ENCODE measurements at regions not wholly inside any gene's neighbourhood (a gene's known extent, or its start where the extent isn't known, plus 50 kb on each side); places are given as distances from the start of the nearest gene placed in this dataset.

DNA sequence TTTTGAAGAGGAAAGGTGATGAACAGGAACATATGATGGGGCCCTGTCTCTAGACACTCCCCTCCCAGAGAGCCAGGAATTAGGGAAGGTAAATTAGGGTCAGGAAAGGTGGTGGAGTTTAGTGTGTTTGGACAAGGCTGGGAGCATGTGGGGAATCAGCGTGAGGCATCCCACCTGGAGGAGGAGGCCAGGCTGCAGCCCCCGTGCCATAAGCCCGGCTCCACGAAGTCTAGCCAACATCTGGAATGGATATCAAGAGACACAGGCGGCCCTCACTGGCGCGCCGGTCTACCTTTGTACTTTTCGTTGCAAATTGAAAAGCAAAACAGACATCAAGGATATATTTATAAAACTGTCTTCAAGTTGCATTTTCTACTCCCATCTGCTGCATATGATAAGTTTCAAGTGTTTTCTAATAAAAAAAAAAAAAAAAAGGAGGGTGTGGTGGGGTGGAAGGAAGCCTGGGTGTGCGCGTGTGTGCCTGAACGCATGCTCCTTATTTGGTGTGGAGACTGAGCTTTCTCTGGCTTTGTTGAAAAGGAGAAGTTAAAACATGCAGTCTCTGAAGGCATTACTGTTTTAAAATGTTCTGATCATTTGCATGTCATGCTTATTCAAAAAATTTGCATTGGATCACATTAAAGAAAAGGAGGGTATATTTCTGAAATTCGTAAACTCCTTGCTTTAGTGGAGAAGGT lies 546.7 kb upstream of the ID2 start:
- ChIA-PET POLR2A (no interaction called here), CTCF (interaction anchor here (0.6 kb wide), 1 partner anchor 408 kb away, joined by 3 read pairs; no protein-coding TSS in a partner anchor)
- no peaks in the 10 kb centered on the region for H3K36me3 ChIP-seq (ENCODE audit: control insufficient read depth in 2 of 2, insufficient read depth in 1 of 2, low read length in 2 of 2)
- H3K4me3 ChIP-seq (ENCODE audit: low read depth, low read length) = no peak overlapping the region
- no peak for TF ChIP-seq ZNF37A (tag by site-specific recombination; IDR thresholded peaks at IDR 0.05)
- no peak for TF ChIP-seq ZNF658 (tag by site-specific recombination; IDR thresholded peaks at IDR 0.05)
- TF ChIP-seq ZNF274 (IDR thresholded peaks at IDR 0.05; ENCODE audit: low read length) = no peak
- no peak for TF ChIP-seq ZNF274 (tag by site-specific recombination; IDR thresholded peaks at IDR 0.05; ENCODE audit: borderline replicate concordance)
- TF ChIP-seq, protein P1, sequence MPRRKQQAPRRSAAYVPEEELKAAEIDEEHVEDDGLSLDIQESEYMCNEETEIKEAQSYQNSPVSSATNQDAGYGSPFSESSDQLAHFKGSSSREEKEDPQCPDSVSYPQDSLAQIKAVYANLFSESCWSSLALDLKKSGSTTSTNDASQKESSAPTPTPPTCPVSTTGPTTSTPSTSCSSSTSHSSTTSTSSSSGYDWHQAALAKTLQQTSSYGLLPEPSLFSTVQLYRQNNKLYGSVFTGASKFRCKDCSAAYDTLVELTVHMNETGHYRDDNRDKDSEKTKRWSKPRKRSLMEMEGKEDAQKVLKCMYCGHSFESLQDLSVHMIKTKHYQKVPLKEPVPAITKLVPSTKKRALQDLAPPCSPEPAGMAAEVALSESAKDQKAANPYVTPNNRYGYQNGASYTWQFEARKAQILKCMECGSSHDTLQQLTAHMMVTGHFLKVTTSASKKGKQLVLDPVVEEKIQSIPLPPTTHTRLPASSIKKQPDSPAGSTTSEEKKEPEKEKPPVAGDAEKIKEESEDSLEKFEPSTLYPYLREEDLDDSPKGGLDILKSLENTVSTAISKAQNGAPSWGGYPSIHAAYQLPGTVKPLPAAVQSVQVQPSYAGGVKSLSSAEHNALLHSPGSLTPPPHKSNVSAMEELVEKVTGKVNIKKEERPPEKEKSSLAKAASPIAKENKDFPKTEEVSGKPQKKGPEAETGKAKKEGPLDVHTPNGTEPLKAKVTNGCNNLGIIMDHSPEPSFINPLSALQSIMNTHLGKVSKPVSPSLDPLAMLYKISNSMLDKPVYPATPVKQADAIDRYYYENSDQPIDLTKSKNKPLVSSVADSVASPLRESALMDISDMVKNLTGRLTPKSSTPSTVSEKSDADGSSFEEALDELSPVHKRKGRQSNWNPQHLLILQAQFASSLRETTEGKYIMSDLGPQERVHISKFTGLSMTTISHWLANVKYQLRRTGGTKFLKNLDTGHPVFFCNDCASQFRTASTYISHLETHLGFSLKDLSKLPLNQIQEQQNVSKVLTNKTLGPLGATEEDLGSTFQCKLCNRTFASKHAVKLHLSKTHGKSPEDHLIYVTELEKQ (tag by site-specific recombination; IDR thresholded peaks at IDR 0.05; ENCODE audit: borderline replicate concordance) = no peak
- TF ChIP-seq, protein P2, sequence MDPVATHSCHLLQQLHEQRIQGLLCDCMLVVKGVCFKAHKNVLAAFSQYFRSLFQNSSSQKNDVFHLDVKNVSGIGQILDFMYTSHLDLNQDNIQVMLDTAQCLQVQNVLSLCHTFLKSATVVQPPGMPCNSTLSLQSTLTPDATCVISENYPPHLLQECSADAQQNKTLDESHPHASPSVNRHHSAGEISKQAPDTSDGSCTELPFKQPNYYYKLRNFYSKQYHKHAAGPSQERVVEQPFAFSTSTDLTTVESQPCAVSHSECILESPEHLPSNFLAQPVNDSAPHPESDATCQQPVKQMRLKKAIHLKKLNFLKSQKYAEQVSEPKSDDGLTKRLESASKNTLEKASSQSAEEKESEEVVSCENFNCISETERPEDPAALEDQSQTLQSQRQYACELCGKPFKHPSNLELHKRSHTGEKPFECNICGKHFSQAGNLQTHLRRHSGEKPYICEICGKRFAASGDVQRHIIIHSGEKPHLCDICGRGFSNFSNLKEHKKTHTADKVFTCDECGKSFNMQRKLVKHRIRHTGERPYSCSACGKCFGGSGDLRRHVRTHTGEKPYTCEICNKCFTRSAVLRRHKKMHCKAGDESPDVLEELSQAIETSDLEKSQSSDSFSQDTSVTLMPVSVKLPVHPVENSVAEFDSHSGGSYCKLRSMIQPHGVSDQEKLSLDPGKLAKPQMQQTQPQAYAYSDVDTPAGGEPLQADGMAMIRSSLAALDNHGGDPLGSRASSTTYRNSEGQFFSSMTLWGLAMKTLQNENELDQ (tag by site-specific recombination; IDR thresholded peaks at IDR 0.05; ENCODE audit: low read depth) = no peak
- TF ChIP-seq, protein P3, sequence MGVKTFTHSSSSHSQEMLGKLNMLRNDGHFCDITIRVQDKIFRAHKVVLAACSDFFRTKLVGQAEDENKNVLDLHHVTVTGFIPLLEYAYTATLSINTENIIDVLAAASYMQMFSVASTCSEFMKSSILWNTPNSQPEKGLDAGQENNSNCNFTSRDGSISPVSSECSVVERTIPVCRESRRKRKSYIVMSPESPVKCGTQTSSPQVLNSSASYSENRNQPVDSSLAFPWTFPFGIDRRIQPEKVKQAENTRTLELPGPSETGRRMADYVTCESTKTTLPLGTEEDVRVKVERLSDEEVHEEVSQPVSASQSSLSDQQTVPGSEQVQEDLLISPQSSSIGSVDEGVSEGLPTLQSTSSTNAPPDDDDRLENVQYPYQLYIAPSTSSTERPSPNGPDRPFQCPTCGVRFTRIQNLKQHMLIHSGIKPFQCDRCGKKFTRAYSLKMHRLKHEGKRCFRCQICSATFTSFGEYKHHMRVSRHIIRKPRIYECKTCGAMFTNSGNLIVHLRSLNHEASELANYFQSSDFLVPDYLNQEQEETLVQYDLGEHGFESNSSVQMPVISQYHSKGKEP (tag by site-specific recombination; IDR thresholded peaks at IDR 0.05) = no peak
- TF ChIP-seq KLF8 (tag by site-specific recombination; IDR thresholded peaks at IDR 0.05) = no peak
- TF ChIP-seq MZF1 (tag by site-specific recombination; IDR thresholded peaks at IDR 0.05; ENCODE audit: borderline replicate concordance) = no peak
- TF ChIP-seq ZNF223 (tag by site-specific recombination; IDR thresholded peaks at IDR 0.05) = no peak
- H3K4me1 ChIP-seq (ENCODE audit: control insufficient read depth, insufficient read depth, low read length) = no peaks in the 10 kb centered on the region
- H3K9me3 ChIP-seq (ENCODE audit: control insufficient read depth, insufficient read depth, low read depth, low read length) = no peaks in the 10 kb centered on the region
- no peak overlapping the region for H3K27ac ChIP-seq (ENCODE audit: extremely low read depth, low read depth, low read length)

DNA sequence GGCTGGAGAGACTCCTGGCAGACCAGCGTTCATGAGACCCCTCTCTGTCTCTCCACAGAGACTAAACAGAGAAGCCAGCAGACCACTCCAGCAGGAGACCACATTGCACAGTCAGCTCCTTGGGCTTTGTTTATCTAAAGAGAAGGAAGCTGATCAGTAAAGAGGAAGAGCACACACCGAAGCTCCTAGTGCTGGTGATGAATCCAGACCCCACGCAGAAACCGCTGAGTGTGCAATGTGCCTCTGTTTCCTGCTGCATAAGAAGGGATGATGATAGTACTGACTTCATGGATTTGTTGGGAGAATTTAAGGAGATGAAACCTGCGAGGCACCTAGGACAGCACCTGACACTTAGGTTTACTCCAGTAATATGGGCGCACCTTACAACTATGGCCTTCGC lies 544.1 kb upstream of the ID2 start:
- Histone ChIP-seq H3K36me3 (ENCODE audit: control insufficient read depth in 2 of 2, insufficient read depth in 1 of 2, low read length in 2 of 2) (no peaks in the 10 kb centered on the region), H3K9me3 (ENCODE audit: control insufficient read depth, insufficient read depth, low read depth, low read length) (no peaks in the 10 kb centered on the region), H3K4me3 (ENCODE audit: low read depth, low read length) (no peak overlapping the region), H3K27ac (ENCODE audit: extremely low read depth, low read depth, low read length) (no peak overlapping the region), H3K4me1 (ENCODE audit: control insufficient read depth, insufficient read depth, low read length) (no peaks in the 10 kb centered on the region)
- ChIA-PET POLR2A (no interaction called here), CTCF (no interaction called here)
- no peak for TF ChIP-seq GLI4 (tag by site-specific recombination; IDR thresholded peaks at IDR 0.05)
- no peak for TF ChIP-seq ZBTB1 (tag by site-specific recombination; IDR thresholded peaks at IDR 0.05)
- TF ChIP-seq ZNF223 (tag by site-specific recombination; IDR thresholded peaks at IDR 0.05) = no peak
- no peak for TF ChIP-seq ZNF214 (tag by site-specific recombination; IDR thresholded peaks at IDR 0.05; ENCODE audit: borderline replicate concordance)
- no peak for TF ChIP-seq ZNF707 (tag by site-specific recombination; IDR thresholded peaks at IDR 0.05)

DNA sequence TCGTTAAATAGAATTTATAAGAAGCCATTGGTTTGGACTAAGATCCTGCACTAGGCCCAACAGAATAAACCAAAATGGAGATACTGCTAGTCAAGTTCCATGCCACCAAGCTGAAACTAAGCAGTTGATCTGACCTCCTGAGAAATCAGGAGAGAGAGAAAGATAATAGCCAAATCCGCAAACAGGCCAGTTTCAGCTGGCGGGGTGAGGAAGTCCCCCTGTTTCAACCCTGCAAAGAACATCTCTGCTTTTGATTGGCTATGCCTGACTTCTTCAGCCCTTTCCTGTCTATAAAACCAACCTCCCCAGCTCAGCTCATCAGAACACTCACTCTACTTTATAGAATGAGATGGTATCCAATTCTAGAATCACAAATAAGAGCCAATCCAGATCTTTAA lies 543.3 kb upstream of the ID2 start:
- Histone ChIP-seq H3K4me3 (ENCODE audit: low read depth, low read length) (no peak overlapping the region), H3K9me3 (ENCODE audit: control insufficient read depth, insufficient read depth, low read depth, low read length) (no peaks in the 10 kb centered on the region), H3K36me3 (ENCODE audit: control insufficient read depth in 2 of 2, insufficient read depth in 1 of 2, low read length in 2 of 2) (no peaks in the 10 kb centered on the region), H3K4me1 (ENCODE audit: control insufficient read depth, insufficient read depth, low read length) (no peaks in the 10 kb centered on the region), H3K27ac (ENCODE audit: extremely low read depth, low read depth, low read length) (no peak overlapping the region)
- ChIA-PET POLR2A (no interaction called here), CTCF (no interaction called here)
- TF ChIP-seq ZEB2 (tag by site-specific recombination; IDR thresholded peaks at IDR 0.05) = no peak
- no peak for TF ChIP-seq SP3 (tag by site-specific recombination; IDR thresholded peaks at IDR 0.05)
- TF ChIP-seq ZNF121 (tag by site-specific recombination; IDR thresholded peaks at IDR 0.05) = no peak
- TF ChIP-seq, protein P4, sequence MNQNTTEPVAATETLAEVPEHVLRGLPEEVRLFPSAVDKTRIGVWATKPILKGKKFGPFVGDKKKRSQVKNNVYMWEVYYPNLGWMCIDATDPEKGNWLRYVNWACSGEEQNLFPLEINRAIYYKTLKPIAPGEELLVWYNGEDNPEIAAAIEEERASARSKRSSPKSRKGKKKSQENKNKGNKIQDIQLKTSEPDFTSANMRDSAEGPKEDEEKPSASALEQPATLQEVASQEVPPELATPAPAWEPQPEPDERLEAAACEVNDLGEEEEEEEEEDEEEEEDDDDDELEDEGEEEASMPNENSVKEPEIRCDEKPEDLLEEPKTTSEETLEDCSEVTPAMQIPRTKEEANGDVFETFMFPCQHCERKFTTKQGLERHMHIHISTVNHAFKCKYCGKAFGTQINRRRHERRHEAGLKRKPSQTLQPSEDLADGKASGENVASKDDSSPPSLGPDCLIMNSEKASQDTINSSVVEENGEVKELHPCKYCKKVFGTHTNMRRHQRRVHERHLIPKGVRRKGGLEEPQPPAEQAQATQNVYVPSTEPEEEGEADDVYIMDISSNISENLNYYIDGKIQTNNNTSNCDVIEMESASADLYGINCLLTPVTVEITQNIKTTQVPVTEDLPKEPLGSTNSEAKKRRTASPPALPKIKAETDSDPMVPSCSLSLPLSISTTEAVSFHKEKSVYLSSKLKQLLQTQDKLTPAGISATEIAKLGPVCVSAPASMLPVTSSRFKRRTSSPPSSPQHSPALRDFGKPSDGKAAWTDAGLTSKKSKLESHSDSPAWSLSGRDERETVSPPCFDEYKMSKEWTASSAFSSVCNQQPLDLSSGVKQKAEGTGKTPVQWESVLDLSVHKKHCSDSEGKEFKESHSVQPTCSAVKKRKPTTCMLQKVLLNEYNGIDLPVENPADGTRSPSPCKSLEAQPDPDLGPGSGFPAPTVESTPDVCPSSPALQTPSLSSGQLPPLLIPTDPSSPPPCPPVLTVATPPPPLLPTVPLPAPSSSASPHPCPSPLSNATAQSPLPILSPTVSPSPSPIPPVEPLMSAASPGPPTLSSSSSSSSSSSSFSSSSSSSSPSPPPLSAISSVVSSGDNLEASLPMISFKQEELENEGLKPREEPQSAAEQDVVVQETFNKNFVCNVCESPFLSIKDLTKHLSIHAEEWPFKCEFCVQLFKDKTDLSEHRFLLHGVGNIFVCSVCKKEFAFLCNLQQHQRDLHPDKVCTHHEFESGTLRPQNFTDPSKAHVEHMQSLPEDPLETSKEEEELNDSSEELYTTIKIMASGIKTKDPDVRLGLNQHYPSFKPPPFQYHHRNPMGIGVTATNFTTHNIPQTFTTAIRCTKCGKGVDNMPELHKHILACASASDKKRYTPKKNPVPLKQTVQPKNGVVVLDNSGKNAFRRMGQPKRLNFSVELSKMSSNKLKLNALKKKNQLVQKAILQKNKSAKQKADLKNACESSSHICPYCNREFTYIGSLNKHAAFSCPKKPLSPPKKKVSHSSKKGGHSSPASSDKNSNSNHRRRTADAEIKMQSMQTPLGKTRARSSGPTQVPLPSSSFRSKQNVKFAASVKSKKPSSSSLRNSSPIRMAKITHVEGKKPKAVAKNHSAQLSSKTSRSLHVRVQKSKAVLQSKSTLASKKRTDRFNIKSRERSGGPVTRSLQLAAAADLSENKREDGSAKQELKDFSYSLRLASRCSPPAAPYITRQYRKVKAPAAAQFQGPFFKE (tag by site-specific recombination; IDR thresholded peaks at IDR 0.05; ENCODE audit: borderline replicate concordance) = no peak
